Stimulated activated effector memory CD8-positive, alpha-beta T cell treated with anti-CD3 and anti-CD28 coated beads, Interleukin-12 subunit alpha, Interleukin-12 subunit beta, amount 100 ng/mL, for 72 hours (primary cell): ENCODE measurements at regions not wholly inside any gene's neighbourhood (a gene's known extent, or its start where the extent isn't known, plus 50 kb on each side); places are given as distances from the start of the nearest gene placed in this dataset.

Experiments
- ATAC-seq: fragments of 150-1000 bp; cut with Tn5 transposase; 2 replicates; pipeline ENCODE4 v1.10.0; 2021
- DNase-seq, 2 donors: peaks; one replicate each; pipeline ENCODE4 v3.0.0; 2021 to 2022; ENCODE audit warnings: low spot score in 2 of 2
- H3K27ac Mint-ChIP-seq: one replicate; pipeline ENCODE4 v1.8.0; 2022; ENCODE audit warnings: mild to moderate bottlenecking, mixed read lengths
- H3K36me3 Mint-ChIP-seq: one replicate; pipeline ENCODE4 v1.8.0; 2022; ENCODE audit warnings: mild to moderate bottlenecking, mixed read lengths
- H3K4me1 Mint-ChIP-seq: one replicate; pipeline ENCODE4 v1.8.0; 2022; ENCODE audit warnings: mixed read lengths
- H3K4me3 Mint-ChIP-seq: one replicate; pipeline ENCODE4 v1.8.0; 2022; ENCODE audit warnings: mild to moderate bottlenecking, mixed read lengths
- H3K9me3 Mint-ChIP-seq: one replicate; pipeline ENCODE4 v1.8.0; 2022; ENCODE audit warnings: mixed read lengths

DNA sequence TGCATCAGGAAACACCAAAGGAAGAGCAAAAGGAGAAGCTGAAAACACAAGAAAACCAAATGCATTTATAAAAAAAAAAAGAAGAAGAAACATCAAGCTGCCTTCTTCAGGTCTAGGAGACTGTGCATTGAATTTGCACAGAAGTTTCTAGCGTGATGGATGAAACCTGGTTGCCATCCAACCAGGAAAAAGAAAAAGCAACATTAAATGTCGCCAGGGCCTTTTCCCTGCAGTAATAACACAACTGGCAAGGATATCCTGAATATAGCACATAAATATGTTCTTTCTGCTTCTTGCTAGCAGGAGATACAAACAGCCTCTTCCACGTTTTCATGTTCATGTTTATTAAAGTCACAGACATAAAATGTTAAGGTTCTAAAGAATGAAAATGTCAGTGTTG is 60.8 kb upstream of the ZFP42 start:
- Mint-ChIP-seq H3K4me3 (no peak overlapping the region), H3K4me1 (no peaks in the 10 kb centered on the region), H3K27ac (no peak overlapping the region), H3K36me3 (no peaks in the 10 kb centered on the region), H3K9me3 (peaks cover 23% of the 10 kb centered on the region)
- ATAC-seq (no peak), DNase-seq (no peak)

DNA sequence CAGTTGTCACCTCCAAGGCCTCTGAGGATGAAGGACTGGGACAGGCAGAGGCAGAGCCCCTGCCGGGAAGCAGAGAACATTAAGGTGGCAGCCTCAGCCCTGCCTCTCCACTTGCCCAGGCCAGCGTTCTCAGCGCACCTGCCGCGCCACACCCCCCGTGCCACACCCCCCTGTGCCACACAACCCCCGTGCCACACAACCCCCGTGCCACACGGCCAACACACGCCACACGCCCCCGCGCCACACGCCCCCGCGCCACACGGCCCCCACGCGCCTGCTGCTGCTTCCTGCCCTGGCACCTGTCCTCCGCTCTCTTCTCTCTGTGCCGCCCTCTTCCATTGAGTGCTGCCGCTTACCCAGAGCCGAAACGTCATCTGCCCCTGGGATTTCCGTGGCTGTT is 58.0 kb upstream of the ZFP42 start:
- H3K4me3 Mint-ChIP-seq: no peak overlapping the region
- no peak overlapping the region for H3K27ac Mint-ChIP-seq
- no peak for DNase-seq
- no peaks in the 10 kb centered on the region for H3K36me3 Mint-ChIP-seq
- no peak for ATAC-seq
- peaks cover 26% of the 10 kb centered on the region for H3K9me3 Mint-ChIP-seq
- H3K4me1 Mint-ChIP-seq: no peaks in the 10 kb centered on the region

DNA sequence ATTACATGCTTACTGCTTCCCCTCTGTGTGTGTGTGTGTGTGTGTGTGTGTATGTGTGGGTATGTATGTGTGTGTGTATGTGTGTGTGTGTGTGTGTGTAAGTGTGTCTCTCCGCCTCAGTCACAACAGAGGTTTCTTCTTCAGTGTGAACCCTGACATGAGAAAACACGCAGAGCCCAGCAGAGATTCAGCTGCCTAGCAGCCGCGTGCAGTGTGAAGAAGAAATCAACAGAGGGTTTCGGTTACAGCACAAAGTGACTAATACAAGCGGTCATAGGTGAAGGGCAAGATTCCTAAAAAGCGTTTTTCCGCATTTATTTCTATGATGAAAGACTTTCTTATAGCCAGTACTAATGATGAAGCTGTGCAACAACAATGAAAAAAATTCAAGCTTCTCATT is 55.3 kb upstream of the ZFP42 start:
- DNase-seq (no peak), ATAC-seq (no peak)
- Mint-ChIP-seq H3K27ac (no peak overlapping the region), H3K36me3 (no peaks in the 10 kb centered on the region), H3K4me3 (no peak overlapping the region), H3K9me3 (peaks cover 17% of the 10 kb centered on the region), H3K4me1 (no peaks in the 10 kb centered on the region)

DNA sequence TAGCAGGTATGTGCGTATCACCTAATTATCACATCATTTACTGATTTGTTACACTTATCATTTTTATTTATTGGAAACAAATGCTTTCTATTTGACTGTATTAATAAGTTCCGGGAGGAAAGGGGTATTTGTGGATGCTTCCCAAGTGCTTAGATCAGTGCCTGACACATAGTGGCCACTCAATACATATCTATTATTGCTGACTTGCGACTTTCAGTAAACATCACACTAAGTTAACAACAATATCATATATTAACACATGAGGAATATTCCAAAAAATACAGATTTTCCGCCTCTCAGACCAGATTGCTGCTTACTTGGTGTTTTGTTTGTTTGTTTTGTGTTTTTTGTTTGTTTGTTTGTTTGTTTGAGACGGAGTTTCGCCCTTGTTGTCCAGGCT is 52.6 kb upstream of the ZFP42 start:
- DNase-seq (no peak), ATAC-seq (no peak)
- Mint-ChIP-seq H3K27ac (no peak overlapping the region), H3K36me3 (no peaks in the 10 kb centered on the region), H3K4me3 (no peak overlapping the region), H3K4me1 (no peaks in the 10 kb centered on the region), H3K9me3 (peaks cover 18% of the 10 kb centered on the region)

DNA sequence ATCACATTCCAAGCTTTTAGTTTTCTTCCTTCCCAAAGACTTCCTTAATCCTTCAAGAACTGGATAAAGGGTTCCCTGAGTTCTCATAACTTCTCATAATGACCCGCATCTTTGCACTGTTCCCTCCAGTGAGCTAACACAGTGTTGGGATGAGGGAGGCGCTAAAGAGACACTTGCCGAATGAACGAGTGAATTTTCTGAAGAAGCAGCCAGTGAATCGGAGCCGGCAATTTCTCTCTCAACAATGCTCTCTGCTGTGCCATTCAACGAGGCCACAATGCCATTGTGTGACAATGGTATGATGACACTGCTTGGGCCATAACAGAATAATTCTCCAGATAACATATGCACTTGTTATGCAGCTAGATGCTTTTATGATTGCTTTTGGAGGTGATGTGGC is 51.4 kb upstream of the ZFP42 start:
- ATAC-seq: no peak
- Mint-ChIP-seq H3K4me3 (no peak overlapping the region), H3K36me3 (no peaks in the 10 kb centered on the region), H3K9me3 (peaks cover 17% of the 10 kb centered on the region), H3K27ac (no peak overlapping the region), H3K4me1 (no peaks in the 10 kb centered on the region)
- no peak for DNase-seq
